ENCODE measurements at regions not wholly inside any gene's neighbourhood (a gene's known extent, or its start where the extent isn't known, plus 50 kb on each side); places are given as distances from the start of the nearest gene placed in this dataset.

DNA sequence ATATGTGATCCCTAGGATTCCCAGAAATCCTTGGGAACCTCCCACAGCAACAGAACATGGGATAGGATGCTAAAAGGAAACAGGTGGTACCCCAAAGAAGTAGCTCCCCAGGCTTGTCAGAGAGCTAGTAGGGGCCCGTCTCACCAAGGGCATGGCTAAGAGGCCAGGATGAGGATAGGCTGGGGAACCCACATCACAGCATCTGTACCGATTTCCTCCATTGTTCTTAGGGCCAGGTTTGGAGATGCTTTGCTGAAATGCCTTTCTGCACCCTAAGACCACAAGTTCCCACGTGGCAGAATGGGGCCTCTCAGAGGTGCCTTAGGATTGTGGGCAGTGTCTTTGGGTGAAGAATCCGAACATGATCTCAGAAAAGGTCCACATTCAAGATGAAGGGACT lies 169.5 kb downstream of the HS3ST3B1 start:
- TF ChIP-seq, protein P1, sequence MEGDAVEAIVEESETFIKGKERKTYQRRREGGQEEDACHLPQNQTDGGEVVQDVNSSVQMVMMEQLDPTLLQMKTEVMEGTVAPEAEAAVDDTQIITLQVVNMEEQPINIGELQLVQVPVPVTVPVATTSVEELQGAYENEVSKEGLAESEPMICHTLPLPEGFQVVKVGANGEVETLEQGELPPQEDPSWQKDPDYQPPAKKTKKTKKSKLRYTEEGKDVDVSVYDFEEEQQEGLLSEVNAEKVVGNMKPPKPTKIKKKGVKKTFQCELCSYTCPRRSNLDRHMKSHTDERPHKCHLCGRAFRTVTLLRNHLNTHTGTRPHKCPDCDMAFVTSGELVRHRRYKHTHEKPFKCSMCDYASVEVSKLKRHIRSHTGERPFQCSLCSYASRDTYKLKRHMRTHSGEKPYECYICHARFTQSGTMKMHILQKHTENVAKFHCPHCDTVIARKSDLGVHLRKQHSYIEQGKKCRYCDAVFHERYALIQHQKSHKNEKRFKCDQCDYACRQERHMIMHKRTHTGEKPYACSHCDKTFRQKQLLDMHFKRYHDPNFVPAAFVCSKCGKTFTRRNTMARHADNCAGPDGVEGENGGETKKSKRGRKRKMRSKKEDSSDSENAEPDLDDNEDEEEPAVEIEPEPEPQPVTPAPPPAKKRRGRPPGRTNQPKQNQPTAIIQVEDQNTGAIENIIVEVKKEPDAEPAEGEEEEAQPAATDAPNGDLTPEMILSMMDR (IDR thresholded peaks at IDR 0.05): no peak

DNA sequence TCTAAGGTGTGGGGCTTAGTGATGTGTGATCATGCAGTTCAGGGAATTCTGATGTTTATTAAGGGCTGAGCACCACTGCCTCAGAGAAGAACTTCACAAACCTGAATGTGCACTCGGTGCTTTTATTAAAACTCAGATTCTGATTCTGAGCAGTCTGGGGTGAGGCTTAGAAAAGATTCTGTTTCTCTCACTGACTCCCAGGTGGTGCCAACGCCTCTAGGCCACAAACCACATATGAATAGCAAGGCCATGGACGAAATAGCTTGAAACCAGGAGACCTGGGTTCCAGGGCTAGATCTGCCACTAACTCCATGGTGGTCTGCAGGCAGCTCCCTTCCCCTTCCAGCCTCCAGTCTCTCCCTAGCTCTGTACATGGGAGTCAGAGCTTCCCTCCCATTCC lies 169.1 kb downstream of the HS3ST3B1 start:
- TF ChIP-seq, protein P1 (IDR thresholded peaks at IDR 0.05): no peak

DNA sequence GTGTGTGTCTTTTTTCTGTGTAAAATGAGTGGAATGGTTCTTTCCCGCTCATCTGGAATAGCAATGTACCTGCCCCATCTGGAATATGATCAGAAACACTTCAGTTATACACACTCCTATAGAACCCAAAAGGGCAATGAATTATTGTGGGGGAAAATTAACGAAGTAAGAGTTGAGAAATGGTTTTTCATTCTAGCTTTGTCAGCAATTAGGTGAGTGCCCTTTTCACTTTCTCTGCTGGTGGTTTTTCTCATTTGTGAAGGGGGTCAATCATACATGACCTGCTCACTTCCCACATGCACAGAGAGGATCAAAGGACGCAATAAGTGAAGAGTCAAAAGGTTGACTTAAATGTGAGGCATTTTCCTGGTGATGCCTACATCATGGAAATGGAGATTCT lies 168.0 kb downstream of the HS3ST3B1 start:
- TF ChIP-seq, protein P1 (IDR thresholded peaks at IDR 0.05): no peak

DNA sequence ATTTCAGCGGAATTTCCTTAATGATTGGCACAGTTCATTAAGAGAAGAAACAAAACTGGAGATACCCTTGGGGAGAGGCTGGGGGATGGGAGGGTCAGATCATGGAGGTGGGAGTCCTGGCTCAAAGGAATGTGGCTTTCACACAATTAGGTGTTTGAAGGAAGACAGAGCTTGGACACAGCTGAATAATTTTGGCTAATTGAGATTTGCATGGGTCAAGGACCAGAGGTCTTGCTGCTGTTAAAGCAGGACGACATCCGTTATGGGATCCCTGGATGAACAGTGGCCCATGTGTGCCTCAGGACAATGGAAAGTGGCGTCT lies 160.3 kb downstream of the HS3ST3B1 start:
- TF ChIP-seq, protein P1 (IDR thresholded peaks at IDR 0.05): no peak

DNA sequence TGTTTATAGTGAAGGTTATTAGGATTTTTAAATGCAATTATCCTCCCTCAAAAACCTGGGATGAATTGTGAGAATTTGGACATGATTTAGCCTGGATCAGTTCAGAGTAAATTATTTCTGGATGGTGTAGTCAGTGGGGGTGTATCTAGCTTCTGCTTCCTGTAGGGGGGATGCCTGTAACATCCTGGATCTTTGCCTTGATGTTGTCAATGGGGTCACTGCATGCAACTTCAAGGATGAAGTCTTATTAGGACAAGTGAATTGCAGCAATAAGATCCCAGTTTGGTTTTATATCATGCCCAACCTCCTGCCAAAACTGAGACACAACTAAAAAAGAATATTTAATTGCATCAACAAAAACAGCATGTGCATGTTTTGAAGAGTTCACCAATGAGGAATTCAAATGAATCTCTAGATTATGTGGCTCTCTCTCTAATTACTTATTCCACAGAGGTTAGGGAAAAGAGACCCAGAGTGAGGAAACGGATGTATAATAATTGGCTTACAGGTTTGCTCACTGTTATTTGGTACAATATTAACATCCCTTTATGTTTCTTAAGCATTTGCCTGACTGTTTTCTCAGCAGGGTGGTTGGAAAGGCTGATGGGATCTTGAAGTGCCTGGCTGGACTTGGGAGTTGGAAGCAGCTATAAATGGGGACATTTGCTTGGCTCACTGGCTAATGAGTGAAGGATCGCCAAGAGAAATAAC lies 159.8 kb downstream of the HS3ST3B1 start:
- TF ChIP-seq, protein P1 (IDR thresholded peaks at IDR 0.05): no peak

DNA sequence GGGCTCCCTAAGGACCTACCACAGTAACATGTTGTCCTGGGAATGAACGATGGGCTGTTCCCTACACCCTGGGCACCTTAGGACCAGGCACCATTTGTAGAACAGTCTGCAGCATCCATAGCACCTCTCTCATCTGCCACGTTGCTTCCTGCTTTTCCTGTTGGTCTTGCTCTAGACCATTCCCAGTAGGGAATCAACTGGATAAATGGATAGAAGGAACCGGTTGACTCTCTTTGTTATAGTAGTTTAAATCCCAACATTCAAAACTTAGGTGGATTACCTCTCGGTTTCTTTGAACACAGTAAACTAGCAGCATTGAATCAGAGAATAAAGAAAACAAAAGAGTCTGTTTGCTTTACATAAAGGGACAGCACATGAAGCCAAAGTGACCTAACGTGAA lies 159.1 kb downstream of the HS3ST3B1 start:
- TF ChIP-seq, protein P1 (IDR thresholded peaks at IDR 0.05): no peak

DNA sequence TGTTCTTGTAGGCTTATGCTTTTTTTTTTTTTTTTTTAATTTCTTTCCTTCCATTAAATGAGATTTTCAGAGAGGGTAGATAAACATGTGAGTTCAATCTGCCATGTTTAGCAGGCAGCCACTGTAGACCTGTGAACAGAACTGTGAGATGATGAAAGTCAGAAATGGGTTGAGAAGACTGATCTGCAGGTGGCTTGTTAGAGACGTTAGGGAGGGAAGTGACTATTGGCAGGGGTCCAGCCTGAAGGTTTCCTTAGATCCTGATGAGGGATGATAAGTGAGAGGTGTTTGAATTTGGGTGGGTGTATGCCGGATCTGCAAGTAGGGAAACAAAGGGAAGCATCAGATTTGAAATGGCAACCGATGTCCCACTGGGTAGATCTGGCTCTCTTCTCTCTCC lies 157.8 kb downstream of the HS3ST3B1 start:
- TF ChIP-seq, protein P1 (IDR thresholded peaks at IDR 0.05): no peak

DNA sequence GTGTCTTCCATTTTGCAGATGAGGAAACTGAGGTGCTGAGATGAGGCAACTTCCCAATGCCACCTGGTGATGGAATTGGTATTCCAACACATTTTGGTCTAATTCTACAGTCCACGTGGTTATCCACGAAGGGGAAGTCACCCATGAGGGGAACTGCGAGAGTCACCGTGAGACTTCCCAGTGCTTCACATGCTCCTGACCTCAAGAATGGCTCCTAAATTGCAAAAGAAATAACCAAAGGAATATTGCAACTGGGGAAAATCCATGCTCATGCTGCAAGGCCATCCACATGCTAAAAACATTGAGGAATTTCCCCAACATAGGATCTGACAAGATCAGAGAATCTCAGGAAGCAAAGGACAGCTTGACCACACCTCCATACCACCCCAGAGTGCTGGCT lies 153.9 kb downstream of the HS3ST3B1 start:
- TF ChIP-seq, protein P1 (IDR thresholded peaks at IDR 0.05): no peak
